ENCODE measurements at regions not wholly inside any gene's neighbourhood (a gene's known extent, or its start where the extent isn't known, plus 50 kb on each side); places are given as distances from the start of the nearest gene placed in this dataset.

DNA sequence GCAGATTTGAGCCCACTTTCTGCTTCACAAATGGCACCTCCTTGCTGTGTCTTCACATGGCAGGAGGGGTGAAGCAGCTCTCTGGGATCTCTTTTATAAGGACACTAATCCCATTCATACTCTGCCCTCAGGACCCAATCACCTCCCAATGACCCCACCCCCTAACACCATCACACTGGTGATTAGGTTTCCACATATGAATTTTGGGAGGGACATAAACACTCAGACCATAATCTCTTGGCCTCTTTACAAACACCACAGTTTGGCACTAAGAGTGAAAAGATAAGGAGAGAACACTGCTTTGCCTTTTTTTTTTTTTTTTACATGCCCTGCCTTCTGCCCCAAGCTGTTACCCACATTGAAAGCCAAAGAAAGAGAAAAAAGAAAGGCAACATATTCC is 166.2 kb upstream of the NFIA start:
- H3K23me2 ChIP-seq (ENCODE audit: insufficient read length, low read depth, low read length, poor library complexity, severe bottlenecking), result no peaks in the 10 kb centered on the region
- H3K56ac ChIP-seq (ENCODE audit: insufficient read length, low read depth, low read length), result no peak overlapping the region
- H4K5ac ChIP-seq (ENCODE audit: insufficient read length, low read depth, low read length), result no peak overlapping the region
- no peak overlapping the region for H3K9ac ChIP-seq (ENCODE audit: extremely low read depth, insufficient read length, low read length)
- H3K4ac ChIP-seq (ENCODE audit: low read depth, low read length), result no peak overlapping the region
- H2BK120ac ChIP-seq (ENCODE audit: low read depth, low read length, poor library complexity, severe bottlenecking), result no peak overlapping the region
- no peak overlapping the region for H3K14ac ChIP-seq (ENCODE audit: insufficient read depth, low read length)
- no peak overlapping the region for H4K91ac ChIP-seq (ENCODE audit: insufficient read length, low read depth, low read length)
- peaks cover 0 to 11% (median 6%) of the 10 kb centered on the region in 3 experiments; a peak in 4 of 7 replicates for H3K36me3 Mint-ChIP-seq (ENCODE audit: insufficient read depth in 1 of 3, low read depth in 3 of 3)
- no peak overlapping the region for H2BK20ac ChIP-seq (ENCODE audit: low read depth, low read length, poor library complexity, severe bottlenecking)
- H2BK12ac ChIP-seq (ENCODE audit: insufficient read length, low read depth, low read length), result no peak overlapping the region
- H3K9me3 Mint-ChIP-seq, result peaks cover 4 to 10% of the 10 kb centered on the region in 2 experiments; a peak in 3 of 5 replicates
- H3K4me1 Mint-ChIP-seq, result peaks cover 22 to 31% of the 10 kb centered on the region in 2 experiments
- no peaks in the 10 kb centered on the region for H3K79me1 ChIP-seq (ENCODE audit: insufficient read depth, low read depth, low read length, poor library complexity, severe bottlenecking)
- H3T11ph ChIP-seq (ENCODE audit: low read length), result no peak overlapping the region
- H3K27ac Mint-ChIP-seq, result no peak overlapping the region
- no peaks in the 10 kb centered on the region; the same call in 1 of the 2 replicates for H3K27me3 Mint-ChIP-seq (ENCODE audit: low read depth)
- DNase-seq, result no peak
- H3K4me1 ChIP-seq (ENCODE audit: insufficient read depth, low read length), result peaks cover 8% of the 10 kb centered on the region; the same call in 1 of the 2 replicates
- H3K18ac ChIP-seq (ENCODE audit: insufficient read length, low read depth, low read length), result no peak overlapping the region
- no peaks in the 10 kb centered on the region for H4K20me1 ChIP-seq (ENCODE audit: control insufficient read depth, insufficient read depth, insufficient read length)
- H2AK5ac ChIP-seq (ENCODE audit: insufficient read length, low read length), result no peak overlapping the region
- H3K4me2 ChIP-seq (ENCODE audit: insufficient read depth, insufficient read length, low read length), result no peak overlapping the region
- no peak overlapping the region for H3K27ac ChIP-seq (ENCODE audit: insufficient read length, low read depth, low read length)
- no peak overlapping the region for H3K23ac ChIP-seq (ENCODE audit: insufficient read length, low read depth, low read length)
- H3K9me3 ChIP-seq (ENCODE audit: control insufficient read depth, low read depth, low read length), result no peaks in the 10 kb centered on the region
- no peaks in the 10 kb centered on the region for H3K27me3 ChIP-seq (ENCODE audit: insufficient read depth, low read length)
- H2BK5ac ChIP-seq (ENCODE audit: insufficient read length, low read length), result no peak overlapping the region
- no peak overlapping the region for H2AFZ ChIP-seq (ENCODE audit: low read length)
- no peak overlapping the region for H3K4me3 Mint-ChIP-seq
- H3K79me2 ChIP-seq (ENCODE audit: insufficient read depth, low read length), result no peaks in the 10 kb centered on the region
- TF ChIP-seq, protein P1, sequence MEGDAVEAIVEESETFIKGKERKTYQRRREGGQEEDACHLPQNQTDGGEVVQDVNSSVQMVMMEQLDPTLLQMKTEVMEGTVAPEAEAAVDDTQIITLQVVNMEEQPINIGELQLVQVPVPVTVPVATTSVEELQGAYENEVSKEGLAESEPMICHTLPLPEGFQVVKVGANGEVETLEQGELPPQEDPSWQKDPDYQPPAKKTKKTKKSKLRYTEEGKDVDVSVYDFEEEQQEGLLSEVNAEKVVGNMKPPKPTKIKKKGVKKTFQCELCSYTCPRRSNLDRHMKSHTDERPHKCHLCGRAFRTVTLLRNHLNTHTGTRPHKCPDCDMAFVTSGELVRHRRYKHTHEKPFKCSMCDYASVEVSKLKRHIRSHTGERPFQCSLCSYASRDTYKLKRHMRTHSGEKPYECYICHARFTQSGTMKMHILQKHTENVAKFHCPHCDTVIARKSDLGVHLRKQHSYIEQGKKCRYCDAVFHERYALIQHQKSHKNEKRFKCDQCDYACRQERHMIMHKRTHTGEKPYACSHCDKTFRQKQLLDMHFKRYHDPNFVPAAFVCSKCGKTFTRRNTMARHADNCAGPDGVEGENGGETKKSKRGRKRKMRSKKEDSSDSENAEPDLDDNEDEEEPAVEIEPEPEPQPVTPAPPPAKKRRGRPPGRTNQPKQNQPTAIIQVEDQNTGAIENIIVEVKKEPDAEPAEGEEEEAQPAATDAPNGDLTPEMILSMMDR (conservative IDR thresholded peaks at IDR 0.05), result no peak
- H4K8ac ChIP-seq (replicated peaks; ENCODE audit: insufficient read length, low read depth, low read length), result no peak overlapping the region
- no peak overlapping the region for H2BK15ac ChIP-seq (ENCODE audit: low read depth, low read length)
